HG03135 (cell line): ENCODE measurements at regions not wholly inside any gene's neighbourhood (a gene's known extent, or its start where the extent isn't known, plus 50 kb on each side); places are given as distances from the start of the nearest gene placed in this dataset.

Source experiments
- ATAC-seq: cut with Tn5 transposase; IDR thresholded peaks from one replicate; pipeline ENCODE4 v1.9.1; 2021; ENCODE audit warnings: mild to moderate bottlenecking, moderate library complexity; ENCODE audit not compliant: unreplicated experiment

DNA sequence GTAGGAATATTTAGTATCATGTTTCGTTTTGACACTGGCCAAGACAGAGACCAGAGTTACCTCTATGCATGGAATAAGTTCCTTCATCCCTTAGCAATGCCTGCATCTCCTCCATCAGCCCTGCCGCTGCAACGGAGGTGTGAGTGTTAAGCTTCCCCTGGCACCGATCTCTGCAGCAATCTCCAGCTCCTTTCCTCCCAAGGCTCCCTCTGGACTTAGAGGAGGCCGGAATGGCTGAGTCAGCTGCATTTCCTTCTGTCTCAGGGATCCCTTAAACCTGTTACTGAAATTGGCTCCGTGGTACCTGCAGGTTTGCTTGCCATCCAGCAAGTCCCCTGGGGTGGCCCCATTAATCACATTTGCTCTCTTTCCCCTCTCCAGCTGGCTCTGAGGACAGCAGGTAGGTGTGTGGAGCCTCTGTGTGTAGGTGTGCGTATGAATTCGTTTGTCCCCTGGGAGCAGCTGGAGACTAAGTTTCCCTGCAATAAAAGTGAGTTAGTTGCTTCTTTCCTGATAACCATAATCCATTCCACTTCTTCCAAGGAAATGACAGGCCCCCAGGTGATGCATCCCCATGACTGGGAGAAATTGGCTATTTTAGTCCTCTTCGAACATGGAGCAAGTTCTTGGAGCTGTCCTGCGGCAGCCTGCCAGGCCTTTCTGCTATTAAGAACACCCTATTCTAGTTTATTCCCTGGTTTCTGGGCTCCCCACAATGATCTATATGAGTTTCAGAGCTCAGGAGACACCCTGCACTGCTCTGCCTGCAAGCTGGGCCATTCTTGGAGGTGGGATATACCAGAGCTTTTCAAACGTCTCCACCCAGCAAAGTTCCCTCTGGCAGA is 457.2 kb upstream of the CADM1 start:
- no peak for ATAC-seq

GRCh38 chr11:115959081-115959486 is 454.9 kb upstream of the CADM1 start:
- ATAC-seq: no peak

DNA sequence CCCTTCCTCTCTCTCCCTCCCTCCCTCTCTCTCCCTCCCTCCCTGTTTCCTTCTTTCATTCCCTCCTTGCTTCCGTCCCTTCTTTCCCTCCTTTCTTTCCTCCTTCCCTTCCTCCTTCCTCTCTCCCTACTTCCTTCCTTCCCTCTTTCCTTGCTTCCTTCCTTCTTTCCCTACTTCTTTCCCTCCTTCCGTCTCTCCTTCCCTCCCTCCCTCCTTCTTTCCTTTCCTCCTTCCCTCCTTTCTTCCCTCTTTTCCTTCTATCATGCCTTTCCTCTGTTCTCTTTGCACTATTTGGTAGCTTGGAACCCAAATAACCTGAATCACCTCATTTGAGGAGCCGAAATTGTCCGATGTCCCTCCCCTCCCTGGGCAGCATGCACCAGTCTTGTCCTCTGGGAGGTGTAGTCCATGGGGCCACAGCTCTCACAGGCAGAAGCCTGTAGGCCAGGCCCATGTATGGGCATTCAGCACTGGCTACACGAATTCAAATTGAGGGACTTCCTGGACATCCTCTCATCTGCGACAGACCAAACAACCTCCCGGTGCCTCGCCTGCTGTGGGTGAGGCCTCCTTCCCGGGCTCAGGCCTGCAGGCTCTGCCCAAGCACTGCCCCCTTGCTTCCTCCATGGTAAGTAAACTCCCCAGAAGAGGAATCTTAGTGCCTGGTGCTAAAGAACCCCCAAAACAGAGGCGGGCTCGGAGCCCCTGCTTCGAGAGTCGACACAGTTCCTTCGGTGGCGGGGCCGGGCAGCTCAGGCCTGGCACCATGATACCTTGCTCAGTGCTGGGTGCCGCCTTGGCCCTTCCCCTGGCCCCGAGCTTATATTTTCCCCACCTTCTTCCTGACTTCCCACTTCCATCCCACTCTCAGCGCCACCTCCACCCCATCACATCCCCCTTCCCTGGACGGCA is 454.1 kb upstream of the CADM1 start:
- ATAC-seq: no peak

DNA sequence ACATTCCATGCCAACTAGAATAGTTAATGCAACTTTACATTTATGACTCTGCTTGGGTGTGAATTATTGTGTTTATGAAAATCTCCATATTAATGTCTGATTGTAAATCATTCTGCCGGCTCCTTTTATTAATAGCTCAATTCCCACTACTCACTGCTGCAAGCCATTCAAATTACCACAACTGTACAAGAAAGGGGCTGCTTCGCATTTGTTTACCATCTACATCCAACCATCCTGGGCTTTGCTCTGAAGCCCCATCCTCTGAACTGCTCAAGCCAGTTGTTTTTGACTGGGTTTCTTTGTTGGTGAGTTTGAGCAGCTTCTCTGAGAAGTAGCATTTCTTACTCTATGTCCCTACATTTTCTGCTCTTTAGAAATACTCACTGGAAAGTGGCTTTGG is 451.6 kb upstream of the CADM1 start:
- no peak for ATAC-seq

- no peak for ATAC-seq
Measured at GRCh38 chr11:115950660-115951059, 446.4 kb upstream of the CADM1 start.

DNA sequence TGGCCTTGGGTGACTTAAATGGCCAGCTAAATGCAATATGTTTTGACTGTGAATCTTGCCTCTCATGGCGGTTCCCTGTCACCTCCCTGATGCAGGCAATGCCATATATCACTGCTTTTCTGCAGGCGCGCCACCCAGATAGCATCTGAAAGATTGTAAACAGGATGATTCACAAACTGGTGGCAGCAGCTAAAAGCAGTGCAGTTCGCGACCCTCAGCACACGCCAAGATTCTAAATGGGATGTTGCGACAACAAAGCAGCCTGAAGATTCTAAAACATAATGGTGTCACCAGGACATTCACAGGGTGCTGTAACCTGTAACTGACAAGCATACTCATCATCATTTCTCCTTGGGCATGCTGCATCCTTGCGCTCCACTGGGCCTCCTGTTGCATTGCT is 440.4 kb upstream of the CADM1 start:
- ATAC-seq: no peak

DNA sequence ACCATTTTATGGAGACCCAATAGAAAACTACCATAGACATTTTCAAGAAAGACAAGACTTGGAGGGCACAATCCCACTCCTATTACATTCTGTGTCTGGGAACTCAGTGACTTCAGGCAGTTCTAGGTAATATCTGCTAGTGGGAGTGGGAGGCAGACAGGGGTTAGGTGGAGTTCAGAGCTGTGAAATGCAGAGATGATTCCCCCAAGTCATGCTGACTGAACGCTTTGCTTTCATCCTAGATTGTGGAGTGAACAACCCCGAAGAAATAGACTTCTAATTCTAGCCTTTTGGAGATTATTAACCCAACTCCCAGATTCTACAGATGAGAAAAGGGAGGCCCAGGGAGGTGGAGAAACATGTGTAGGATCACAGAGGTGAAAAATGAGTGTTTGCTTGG is 437.8 kb upstream of the CADM1 start:
- ATAC-seq: no peak

- no peak for ATAC-seq
Measured at GRCh38 chr11:115941481-115941993, 437.3 kb upstream of the CADM1 start.

DNA sequence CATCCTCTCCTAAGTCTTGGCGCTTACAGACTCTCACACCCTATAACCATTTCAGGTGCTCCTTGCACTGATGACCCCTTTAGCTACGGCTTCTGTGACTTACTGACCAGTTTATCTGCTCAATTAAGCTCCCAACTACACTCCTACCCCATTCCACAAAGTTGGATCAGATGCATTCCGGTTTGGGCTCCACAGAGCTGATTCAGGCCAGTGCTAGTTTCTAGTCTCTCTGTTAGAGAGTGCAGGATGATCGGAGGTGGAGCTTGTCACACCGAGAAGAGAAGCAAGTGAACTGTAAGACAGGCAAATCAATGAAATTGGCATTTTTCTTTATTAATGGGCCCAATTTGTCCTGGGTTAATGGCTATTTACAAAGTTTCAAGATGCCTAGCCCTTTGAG is 436.8 kb upstream of the CADM1 start:
- ATAC-seq: no peak

DNA sequence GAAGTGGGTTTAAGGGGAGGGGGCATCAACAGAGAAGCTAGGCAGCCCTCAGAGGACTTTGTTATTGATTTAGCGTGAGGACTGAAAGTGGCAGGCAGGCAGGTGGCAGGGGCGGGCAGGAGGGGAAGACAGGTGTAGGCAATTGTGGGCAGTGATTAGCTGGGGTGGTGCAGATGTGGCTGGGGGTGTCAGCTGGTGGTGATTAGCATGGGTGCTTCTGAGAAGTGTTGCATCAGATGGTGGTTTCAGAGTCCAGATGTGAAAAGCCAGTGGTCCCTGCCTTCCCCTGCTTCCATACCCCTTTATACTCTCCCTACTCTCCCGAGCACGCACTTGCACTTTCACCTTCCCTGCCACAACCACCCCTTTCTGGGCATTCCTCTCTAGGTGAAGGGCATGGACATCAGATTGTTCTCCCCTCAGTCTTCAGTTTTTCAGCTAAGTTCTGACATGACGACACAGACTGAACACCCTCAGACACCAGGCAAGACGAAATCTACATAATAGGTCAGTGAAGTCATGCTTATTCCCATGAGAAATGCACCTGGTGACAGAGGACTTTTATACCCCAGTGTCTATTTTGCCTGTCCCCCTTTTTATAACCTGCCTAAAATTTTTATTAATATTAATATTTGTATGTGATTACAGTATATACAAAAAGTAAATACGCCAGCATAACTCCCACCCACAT is 435.7 kb upstream of the CADM1 start:
- ATAC-seq: no peak

DNA sequence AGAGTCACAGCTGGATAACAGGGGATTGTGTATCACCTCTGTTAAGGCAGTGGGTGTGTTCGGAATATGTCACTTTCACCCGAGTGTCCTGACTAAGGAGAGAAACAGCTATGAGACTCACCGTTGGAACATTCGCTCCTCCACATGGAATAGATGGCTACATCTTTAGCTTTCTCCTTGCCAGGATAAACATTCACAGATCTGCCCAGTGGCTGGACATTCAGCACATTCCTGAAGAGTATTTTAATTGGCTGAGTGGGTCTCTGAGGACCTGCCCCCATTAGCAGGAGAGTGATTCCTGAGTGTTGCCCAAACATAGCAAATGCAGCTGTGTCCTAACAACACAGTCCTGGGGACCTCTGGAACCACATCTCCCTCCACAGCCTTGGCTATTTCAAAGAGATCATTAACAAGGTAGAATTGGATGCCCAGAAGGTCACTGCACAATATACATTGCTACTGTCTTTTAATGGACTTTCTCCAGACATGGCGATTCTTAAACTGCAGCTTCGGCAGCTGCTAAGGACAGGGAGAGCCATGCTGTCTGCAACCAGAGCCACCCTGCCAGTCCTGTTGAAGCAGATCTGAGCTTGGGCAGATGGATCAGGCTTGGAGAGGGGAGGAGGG is 435.0 kb upstream of the CADM1 start:
- no peak for ATAC-seq

GRCh38 chr11:115933564-115933963 is 429.3 kb upstream of the CADM1 start:
- no peak for ATAC-seq

DNA sequence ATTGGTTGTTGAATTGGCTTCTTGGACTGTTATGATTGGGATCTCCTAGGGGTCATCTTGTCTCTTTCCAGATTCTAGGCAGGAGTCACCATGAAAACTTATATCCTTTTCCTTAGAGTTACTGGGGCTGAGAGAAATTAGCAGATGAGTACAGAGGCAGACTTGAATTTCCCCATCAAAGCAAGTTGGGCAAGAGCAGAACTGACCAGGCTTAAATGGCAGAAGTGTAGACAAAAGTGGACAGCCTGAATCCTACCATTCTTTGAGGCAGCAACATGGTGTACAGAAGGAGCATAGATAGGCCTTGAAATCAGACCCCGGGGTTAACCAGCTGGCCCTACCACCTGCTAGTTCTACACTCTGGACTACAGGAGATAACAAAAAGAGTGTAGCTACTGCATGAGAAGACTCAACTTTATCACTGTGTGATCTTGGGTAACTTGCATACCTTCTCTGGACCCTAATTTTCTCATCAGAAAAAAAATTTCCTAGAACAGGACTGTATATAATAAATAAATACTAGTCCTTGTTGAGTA is 427.4 kb upstream of the CADM1 start:
- ATAC-seq: no peak

- peak; percentile 45 for ATAC-seq
Measured at GRCh38 chr11:115930886-115931547, 426.8 kb upstream of the CADM1 start.

DNA sequence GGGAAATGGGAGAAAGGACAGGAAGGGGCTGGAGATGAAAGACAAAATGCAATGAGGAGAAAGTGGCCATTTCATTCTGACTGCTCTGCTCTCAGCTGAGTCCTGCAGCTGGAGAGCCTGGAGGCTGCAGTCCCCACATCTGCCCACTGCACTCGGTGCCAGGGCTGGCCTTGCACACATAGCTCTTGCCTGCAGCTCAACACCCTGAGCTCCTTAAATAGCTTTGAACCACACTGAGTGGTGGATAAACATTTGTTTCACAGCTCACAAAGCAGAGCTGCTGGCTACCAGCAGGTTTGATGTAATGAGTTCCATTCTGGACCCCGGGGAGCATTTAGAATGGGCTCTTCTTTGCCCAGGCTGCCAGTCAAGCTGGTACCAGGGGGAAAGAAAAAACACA is 426.1 kb upstream of the CADM1 start:
- no peak for ATAC-seq

- ATAC-seq: no peak
Measured at GRCh38 chr11:115929618-115930129, 425.5 kb upstream of the CADM1 start.

- ATAC-seq: no peak
Measured at GRCh38 chr11:115928811-115929210, 424.6 kb upstream of the CADM1 start.

GRCh38 chr11:115927823-115928329 is 423.7 kb upstream of the CADM1 start:
- ATAC-seq: peak; percentile 40

DNA sequence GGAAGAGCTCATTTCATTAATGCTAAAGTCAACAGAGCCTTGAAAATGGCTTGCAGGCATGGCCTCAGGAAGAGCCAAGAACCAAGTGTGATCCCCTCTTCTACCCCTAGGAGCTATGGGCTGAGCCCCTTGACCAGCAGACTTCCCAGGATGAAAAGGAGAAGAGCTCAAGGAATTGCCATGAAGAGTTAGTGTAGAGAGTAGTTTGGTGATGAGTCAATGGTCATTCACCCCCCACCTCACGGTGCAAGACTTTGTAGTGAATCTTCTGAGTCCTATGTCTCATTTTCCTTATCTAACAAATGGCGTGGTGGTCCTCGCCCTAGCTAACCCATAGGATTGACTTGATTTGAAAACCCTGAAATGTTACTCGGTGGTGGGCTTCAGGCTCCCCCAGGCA is 422.4 kb upstream of the CADM1 start:
- ATAC-seq: no peak
